LNCaP clone FGC (cell line): ENCODE measurements at regions not wholly inside any gene's neighbourhood (a gene's known extent, or its start where the extent isn't known, plus 50 kb on each side); places are given as distances from the start of the nearest gene placed in this dataset.

ENCODE experiments used
- DNase-seq: peaks from one replicate; pipeline ENCODE4 v3.0.0-alpha.2; 2011; ENCODE audit warnings: low read depth
- H3K4me3 ChIP-seq: 2 replicates; pipeline ENCODE4 v1.5.1; 2011; ENCODE audit warnings: mild to moderate bottlenecking, low read depth, low read length, control low read depth
- CTCF ChIP-seq: IDR thresholded peaks from 2 replicates; pipeline ENCODE4 v1.5.1; 2012; ENCODE audit warnings: mild to moderate bottlenecking; ENCODE audit not compliant: control insufficient read depth, insufficient read depth; ENCODE audit errors: extremely low read depth

DNA sequence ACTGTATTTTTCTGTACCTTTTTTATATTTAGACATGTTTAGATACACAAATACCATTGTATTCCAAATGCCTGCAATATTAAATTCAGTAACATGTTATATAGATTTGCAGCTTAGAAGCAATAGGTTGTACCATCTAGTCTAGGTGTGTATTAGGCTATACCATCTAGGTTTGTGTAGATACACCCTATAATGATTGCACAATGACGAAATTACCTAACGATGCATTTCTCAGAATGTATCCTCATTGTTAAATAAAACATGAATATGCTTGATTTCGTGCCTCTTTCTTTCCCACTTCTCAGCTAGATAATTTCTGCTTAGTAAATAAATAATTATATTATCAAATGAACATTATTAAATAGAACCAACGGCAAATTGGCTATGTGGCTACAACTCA, 653.0 kb downstream of the EPM2A start:
- TF ChIP-seq CTCF = no peak
- no peak overlapping the region for H3K4me3 ChIP-seq
- no peak for DNase-seq

GRCh38 chr6:145086197-145086596, 649.1 kb downstream of the EPM2A start:
- no peak for DNase-seq
- TF ChIP-seq CTCF = no peak
- no peak overlapping the region for H3K4me3 ChIP-seq

GRCh38 chr6:145087034-145087433, 648.3 kb downstream of the EPM2A start:
- no peak overlapping the region for H3K4me3 ChIP-seq
- no peak for TF ChIP-seq CTCF
- no peak for DNase-seq

DNA sequence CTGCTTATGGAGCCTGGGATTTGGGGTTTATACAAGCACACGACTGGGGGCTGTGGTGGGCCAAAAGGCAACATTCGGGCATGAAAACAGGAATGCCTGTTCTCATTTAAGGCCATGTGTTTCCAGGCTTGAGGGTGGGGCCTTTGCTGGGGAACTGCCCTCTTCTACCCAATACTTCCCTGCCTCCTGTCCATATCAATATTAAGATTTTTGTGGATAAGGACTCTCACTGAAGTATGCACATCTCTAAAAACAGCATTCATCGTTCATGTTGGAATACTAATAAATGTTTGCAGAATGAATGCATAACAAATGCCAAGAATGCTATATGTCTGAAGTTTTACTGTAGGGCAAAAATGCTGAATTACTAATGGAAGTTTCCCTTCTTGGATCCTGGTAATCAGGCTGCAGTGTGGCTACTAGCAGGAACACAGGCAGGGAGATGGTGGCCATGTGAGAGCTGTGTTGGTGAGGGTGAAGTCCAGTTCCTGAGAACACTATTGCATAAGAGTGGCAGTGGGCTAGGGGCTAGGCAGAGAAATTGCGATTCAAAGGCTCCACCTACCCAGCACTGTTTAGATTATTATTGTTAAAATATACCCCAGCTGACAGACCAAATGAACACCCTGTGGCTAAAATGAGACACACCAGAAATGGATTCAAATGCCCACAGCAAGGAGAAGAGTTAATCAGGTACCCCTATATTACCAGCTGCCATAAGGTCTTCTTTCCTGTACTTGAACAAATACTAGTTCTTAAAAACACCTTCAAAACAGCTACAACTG, 644.3 kb downstream of the EPM2A start:
- TF ChIP-seq CTCF = no peak
- H3K4me3 ChIP-seq = no peak overlapping the region
- no peak for DNase-seq

- DNase-seq = no peak
- no peak overlapping the region for H3K4me3 ChIP-seq
- TF ChIP-seq CTCF = no peak
These were observed 643.7 kb downstream of the EPM2A start for GRCh38 chr6:145091586-145092142.

GRCh38 chr6:145092554-145092953, 642.8 kb downstream of the EPM2A start:
- no peak for TF ChIP-seq CTCF
- H3K4me3 ChIP-seq = no peak overlapping the region
- no peak for DNase-seq

DNA sequence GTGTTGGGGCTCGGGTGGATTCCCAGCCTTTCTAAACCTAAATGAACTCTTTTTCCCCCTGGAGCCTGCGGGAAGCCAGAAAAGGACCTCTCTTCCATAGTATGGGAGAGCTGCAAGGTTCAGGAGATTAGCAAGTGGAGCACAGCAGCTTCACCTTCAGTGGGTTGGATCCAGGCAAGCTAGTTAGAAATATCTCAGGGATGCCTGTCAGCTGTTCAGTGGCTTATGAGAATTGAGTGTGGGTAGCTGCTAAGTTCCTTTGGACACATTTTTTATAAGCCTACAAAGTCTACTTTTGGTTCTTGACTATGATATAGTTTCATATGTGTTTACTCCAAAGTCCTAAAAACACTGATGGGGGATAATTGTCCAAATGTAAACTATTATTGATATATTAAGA, 642.1 kb downstream of the EPM2A start:
- no peak for TF ChIP-seq CTCF
- DNase-seq = no peak
- no peak overlapping the region for H3K4me3 ChIP-seq
